Right ventricle myocardium superior (tissue), 1 donor: ENCODE measurements at regions not wholly inside any gene's neighbourhood (a gene's known extent, or its start where the extent isn't known, plus 50 kb on each side); places are given as distances from the start of the nearest gene placed in this dataset.

Experiments
- ATAC-seq: fragments of 200-7000 bp; cut with Tn5 transposase; one replicate; pipeline ENCODE4 v1.9.1; 2020; ENCODE audit warnings: mild to moderate bottlenecking; ENCODE audit not compliant: poor library complexity
- DNase-seq: peaks from one replicate; pipeline ENCODE4 v3.0.0-alpha.2; 2020
- intact Hi-C: fragments of 100-400 bp; cut with DNase I; formaldehyde crosslinking; loops from one replicate; pipeline ENCODE4 v1.11.2; 2022
- donor health status: DM: no; HTN: yes; CAD: no; lungs with severe emphysema.

DNA sequence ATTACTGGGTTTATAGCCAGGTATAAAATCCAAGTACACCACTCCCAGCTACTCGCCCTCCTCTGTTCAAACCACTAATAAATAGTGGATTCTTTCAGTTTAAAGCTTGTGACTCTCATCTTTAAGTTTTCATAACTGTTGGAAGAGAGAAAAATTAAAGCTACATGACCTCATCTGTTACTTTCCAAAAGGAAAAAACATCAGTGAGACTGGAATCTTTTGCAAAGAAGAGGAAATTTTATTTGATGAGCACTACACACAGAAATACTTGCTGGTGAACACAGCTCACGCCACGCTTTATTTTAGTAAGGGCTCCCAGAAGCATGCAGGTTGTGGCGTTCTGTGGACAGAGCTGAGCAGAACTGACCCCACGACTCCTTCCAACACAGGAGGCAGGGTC, 527.0 kb upstream of the MGMT start:
- intact Hi-C loops: no loop called here
- DNase-seq (no peak), ATAC-seq (no peak)

- no peak for ATAC-seq
- intact Hi-C loops: no loop called here
- no peak for DNase-seq
Measured at GRCh38 chr10:128943111-128943510, 523.9 kb upstream of the MGMT start.

DNA sequence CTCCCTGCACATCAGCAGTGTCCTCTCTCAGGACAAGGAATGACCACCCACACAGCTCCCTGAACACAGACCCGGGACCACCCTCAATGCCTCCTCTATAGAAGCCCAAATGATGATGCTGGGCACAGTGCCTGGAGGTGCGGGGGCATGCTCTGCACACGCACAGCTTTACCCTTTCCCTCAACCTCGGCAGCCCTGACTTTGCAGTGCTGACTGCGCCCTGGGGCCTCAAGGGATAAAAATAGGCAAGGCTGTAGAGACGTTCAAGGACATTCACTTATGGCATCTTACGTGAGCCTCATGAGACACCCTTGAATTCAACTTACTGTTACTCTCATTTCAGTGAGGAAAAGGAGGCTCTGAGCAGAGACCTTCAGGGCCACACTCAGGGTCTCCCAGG, 521.6 kb upstream of the MGMT start:
- intact Hi-C loops: no loop called here
- ATAC-seq (peak; percentile 82), DNase-seq (no peak)

DNA sequence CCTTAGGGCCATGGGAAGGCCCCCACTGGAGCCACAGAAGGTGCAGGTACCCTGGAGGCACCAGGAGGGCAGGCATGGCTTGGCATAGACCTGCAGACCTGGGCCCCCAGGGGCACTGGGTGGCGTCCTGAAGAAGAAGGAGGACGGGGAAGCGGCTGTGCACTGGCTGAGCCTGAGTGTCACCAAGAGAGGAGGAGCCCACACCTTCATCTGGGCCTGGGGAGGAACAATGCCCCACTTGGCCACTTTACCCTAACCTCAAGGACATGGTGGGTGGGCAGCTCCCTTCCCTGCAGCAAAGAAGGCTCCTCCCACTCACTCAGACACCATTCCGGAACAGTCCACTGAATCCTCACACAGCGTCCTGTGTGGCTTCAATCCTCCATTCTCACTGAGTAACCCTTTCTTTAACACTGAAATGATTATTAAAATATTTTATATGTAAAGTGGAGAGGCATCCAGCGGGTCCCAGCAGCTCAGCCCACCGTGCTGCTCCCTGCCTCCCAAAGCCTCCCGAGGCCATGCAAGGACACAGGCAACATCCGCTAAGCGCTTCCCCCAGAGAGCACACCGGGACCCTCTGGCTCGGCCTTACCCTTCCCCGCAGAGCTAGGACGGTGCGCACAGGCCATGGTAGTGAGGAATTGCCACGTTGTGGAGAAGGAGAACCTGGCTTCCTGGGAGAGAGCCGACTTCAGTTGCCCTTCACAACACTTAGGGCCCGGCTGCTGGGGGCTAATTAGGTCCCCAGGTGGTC, 516.7 kb upstream of the MGMT start:
- no peak for DNase-seq
- ATAC-seq: no peak
- intact Hi-C loops: no loop called here

DNA sequence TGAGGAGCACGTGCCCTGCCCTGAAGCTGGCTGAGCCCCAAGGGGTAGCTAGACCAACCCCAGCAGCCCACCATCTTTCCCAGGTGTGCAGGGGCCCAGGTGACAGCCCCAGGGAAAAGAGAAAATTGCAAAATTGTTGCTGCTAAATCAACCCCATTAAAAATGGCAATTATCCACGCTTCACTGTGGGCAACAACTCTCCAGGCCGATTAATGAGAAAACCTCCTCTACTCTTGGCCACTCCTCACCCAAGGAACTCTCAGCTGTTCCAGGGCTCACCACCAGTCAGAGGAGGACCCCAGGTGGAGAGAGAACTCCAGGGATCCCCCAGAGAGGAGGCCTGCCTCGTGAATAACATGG, 516.1 kb upstream of the MGMT start:
- no peak for ATAC-seq
- intact Hi-C loops: no loop called here
- no peak for DNase-seq

DNA sequence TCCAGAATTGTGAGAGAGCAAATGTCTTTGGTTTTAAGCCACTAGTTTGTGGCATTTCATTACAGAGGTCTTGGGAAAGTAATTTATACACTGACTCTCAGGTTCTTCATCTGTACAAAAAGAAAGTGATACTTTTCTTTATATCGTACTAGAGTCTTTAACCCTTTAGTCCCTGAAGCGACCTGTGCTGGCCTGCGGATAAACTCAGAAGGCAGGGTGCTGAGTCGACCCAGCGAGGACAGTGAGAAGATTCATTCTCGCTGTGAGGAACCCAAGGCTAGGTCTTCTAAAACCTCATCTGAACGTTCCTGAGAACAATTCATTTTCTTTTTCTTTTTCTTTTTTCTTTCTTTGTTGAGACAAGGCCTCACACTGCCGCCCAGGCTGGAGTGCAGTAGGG, 514.2 kb upstream of the MGMT start:
- DNase-seq (no peak), ATAC-seq (no peak)
- intact Hi-C loops: no loop called here

GRCh38 chr10:128956149-128956548, 510.9 kb upstream of the MGMT start:
- DNase-seq (no peak), ATAC-seq (no peak)
- intact Hi-C loops: no loop called here

- no peak for ATAC-seq
- intact Hi-C loops: no loop called here
- DNase-seq: no peak
Measured at GRCh38 chr10:128957221-128957620, 509.8 kb upstream of the MGMT start.

DNA sequence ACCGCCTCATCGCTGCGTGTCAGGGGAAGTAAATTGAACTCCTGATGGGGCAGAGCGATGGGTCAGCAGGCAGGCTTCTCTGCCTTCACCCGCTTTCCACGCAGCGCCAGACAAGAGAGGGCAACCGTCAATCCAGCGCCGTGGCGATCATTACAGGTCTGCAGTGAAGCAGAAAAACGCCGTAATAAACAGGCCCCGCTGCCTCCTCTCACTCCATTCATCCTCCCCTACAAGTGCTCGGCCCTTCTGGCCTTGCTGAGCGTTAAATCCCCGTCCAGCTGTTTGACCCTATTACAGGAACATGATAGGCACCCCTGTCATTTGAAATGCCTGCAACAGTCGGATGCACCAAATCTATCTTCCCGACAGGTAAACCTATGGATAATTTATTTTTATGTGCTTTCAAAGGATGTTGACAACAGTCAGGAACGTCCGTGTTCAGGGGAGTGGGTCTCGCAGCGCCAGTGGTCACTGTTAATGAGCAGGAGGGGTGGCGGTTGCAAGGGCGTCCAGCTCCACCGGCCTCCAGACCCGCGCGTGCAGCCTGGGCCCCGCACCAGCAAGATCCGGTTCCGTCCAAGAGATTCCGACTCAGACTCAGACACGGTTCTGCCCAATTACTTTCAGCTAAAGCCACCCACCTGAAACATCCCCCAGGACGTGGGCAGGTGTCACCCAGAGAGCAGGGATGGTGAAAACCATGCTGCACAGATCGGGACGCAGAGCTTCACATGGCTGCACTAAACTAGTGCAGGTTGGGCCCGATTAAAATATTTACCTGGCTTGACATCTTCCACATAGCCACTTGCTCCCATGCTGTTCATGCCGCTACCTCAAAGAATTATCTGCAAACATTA, 508.0 kb upstream of the MGMT start:
- DNase-seq: no peak
- no peak for ATAC-seq
- intact Hi-C loops: no loop called here

DNA sequence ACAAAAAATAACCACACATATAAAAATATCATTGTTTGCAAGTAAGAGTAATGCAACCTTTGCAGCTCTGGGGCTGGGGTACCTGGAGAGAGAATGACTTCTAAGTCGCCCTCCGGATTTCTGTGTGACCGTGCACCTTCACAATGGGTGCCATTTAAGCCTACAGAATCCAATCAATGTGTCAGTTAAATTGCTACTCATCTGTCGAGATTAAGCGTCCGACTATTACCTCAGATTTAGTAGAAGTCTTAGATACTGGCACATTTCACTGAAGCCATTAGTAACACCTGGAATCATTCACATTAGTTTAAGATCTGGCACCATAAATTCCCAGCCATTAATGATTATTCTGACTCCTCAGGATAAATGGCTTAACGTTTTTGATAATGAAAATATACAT, 507.3 kb upstream of the MGMT start:
- ATAC-seq: no peak
- intact Hi-C loops: no loop called here
- DNase-seq: no peak

DNA sequence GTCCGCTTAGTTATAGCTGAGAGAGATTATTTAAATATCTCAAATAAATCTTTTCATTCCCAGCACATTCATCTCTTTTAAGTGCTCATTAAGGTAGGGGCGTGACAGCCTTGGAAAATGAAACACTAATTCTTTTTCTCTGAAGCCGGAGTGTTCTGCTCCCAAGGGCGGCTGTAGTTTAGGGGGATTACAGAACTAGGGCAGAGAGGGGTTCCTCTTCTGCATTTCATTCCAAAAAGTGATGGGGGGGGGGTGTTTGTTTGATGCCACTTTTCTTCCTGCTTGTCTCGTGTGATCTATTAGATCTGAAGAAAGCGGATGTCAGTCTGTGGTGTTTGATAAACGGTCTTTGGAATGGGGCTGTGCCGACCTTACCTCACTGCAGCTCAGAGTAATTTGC, 506.5 kb upstream of the MGMT start:
- intact Hi-C loops: no loop called here
- DNase-seq (no peak), ATAC-seq (no peak)

DNA sequence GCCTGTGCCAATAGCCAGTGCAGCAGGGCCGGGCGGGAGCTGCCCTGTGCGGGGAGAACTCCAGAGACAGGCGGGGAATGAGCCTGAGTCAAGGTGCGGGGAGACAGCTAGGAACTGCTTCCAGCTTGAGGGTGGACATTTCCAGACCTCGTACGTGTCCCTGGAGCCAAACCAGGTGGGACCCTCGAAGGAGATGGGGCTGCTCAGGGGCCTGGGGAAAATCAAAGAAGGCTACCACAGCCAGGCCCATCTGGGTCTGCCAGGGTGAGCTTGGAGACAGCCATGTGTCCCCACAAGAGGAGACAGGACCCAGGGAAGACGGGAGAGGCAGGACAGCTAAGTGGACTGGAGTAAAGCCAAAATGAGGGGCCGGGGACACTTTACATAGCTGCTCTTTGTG, 504.9 kb upstream of the MGMT start:
- no peak for DNase-seq
- ATAC-seq: no peak
- intact Hi-C loops: no loop called here

DNA sequence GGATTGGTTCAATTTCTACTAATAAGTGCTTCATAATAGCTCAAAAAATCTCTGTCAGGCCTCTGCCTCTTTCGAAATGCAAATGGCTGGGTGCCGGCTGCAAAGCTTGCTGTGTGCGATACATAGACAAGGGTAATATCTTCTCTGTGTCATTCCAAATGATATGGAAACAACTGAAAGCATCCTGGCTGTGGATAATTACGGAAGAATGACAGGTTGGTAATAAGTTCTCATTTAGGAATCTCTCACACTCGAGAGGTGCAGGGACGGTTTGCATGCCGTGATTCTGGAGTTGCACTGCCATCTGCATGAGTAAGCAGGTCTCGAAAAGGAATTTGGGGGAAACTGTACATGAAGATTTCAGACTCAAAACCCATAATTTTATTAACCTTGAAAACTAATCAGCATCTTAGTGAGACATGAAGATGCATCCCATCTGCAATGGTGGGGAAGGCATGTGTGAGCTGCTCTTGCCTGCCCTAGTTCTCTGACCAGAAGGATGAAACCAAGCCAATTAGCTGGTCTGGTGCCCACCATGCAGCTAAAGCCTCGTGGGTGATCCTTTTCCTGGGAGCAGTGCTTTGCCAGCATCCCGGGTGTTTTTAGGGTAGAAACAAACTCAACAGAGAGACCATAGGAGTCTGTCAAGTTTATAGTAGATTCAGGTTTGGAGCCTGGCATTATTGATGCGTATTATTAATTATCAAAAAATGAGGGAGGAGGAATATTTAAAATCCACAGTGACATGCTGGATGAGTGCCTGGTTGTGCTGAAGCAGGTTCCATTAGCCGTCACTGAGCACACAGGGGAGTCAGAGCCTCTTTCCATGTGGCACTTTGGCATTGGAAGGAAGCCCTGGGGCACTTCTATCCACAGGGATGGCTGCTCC, 503.6 kb upstream of the MGMT start:
- intact Hi-C loops: no loop called here
- DNase-seq: no peak
- no peak for ATAC-seq

GRCh38 chr10:128964100-128964403, 503.0 kb upstream of the MGMT start:
- intact Hi-C loops: no loop called here
- DNase-seq: no peak
- ATAC-seq: no peak

DNA sequence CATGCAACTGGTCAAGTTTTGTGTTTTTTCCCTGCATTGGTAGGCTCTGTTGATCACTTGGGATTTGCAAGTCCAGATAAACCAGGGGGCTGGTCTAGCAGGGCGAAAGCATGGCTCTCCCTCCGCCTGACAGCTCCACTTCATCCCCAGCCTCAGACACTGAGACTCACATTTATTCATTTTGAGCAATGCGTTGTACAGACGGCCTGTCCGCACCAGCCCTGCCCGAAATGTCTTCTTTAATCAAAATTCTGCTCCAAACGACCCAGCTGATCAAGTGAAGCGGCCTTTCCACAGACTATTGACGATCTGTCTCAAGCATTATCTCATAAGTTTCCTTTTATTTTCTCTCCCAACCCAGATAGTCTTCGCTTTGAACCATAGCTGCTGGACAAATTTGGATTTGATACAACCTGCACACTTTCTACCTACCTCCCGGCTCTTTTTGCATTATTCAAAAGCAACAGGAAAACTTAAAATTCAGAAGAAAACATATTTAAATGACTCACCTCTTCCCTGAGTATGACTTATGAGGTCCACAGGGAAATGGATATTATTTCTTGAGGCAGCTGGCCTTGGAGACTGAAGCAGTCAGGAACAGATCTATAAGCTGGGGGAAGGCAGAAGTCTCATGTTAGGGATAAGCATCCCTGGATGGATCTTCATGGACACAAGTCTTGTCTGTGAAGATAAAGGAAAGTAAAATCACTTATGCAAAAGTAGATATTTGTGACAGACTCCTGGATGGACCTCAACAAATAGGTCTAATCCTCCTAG, 498.9 kb upstream of the MGMT start:
- DNase-seq (no peak), ATAC-seq (no peak)
- intact Hi-C loops: no loop called here

GRCh38 chr10:128969551-128969950, 497.5 kb upstream of the MGMT start:
- ATAC-seq (no peak), DNase-seq (no peak)
- intact Hi-C loops: no loop called here

DNA sequence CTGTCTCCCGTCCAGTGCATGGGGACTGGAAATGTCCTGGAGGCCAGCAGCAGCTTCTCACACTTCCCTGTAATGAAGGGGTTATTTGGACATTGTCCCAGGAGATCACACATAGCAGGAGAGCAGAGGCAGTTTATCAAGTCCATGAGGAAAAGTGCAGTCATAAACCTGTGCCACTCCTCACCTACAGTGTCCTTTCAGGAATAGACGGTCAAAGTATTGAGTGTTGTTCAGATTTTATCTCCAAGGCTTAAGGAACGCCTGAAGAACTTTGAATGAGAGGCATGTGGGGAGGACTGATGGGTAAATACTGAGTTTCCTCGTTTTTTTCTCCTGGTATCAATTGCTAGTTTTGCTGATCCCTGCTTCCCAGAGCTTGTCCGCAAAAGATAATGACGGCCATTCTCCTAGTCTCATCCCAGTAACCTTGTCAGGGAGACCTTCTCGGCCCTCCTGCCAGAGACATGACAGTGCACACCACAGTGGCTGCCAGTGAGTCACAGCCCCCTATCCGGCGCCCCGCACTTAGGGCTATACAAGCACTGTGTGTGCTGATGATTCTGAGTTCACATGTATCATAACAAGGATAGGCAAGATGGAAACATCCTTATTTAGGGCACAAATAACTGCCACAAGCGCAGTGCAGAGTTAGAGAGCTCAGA, 495.5 kb upstream of the MGMT start:
- intact Hi-C loops: no loop called here

GRCh38 chr10:128972036-128972405, 495.0 kb upstream of the MGMT start:
- ATAC-seq: no peak
- intact Hi-C loops: no loop called here
- no peak for DNase-seq

More for the DNA sequence above, 495.5 kb upstream of the MGMT start:
- ATAC-seq (no peak), DNase-seq (no peak)
